Osteoblast (primary cell): ENCODE measurements at regions not wholly inside any gene's neighbourhood (a gene's known extent, or its start where the extent isn't known, plus 50 kb on each side); places are given as distances from the start of the nearest gene placed in this dataset.

Source experiments
- DNase-seq: peaks from one replicate; pipeline ENCODE4 v3.0.0; 2011; ENCODE audit warnings: low spot score, mixed read lengths; ENCODE audit not compliant: insufficient read length; ENCODE audit errors: missing footprints
- H2AFZ ChIP-seq: 2 replicates; pipeline ENCODE4 v1.6.0; 2011; ENCODE audit warnings: mild to moderate bottlenecking, low read length
- H3K27ac ChIP-seq: 2 replicates; pipeline ENCODE4 v1.5.1; 2011; ENCODE audit warnings: mild to moderate bottlenecking, low read depth, low read length, moderate library complexity
- H3K27me3 ChIP-seq: 2 replicates; pipeline ENCODE4 v1.6.0; 2012; ENCODE audit warnings: mild to moderate bottlenecking, control low read depth, inconsistent platforms, low read length, moderate library complexity; ENCODE audit not compliant: insufficient read depth
- H3K36me3 ChIP-seq: 2 replicates; pipeline ENCODE4 v1.5.1; 2011; ENCODE audit warnings: mild to moderate bottlenecking, low read length, control low read depth, moderate library complexity; ENCODE audit not compliant: insufficient read depth
- H3K4me1 ChIP-seq: 2 replicates; pipeline ENCODE4 v1.5.1; 2011; ENCODE audit warnings: mild to moderate bottlenecking, low read length, control low read depth, moderate library complexity; ENCODE audit not compliant: insufficient read depth
- H3K4me2 ChIP-seq: 2 replicates; pipeline ENCODE4 v1.6.0; 2011; ENCODE audit warnings: mild to moderate bottlenecking, low read length; ENCODE audit not compliant: insufficient read depth
- H3K4me3 ChIP-seq: fragments of 200-600 bp; sonication (generic); 3 replicates; pipeline ENCODE4 v1.5.1; 2012; ENCODE audit warnings: mild to moderate bottlenecking, low read length, inconsistent platforms; ENCODE audit not compliant: insufficient read depth
- H3K79me2 ChIP-seq: 2 replicates; pipeline ENCODE4 v1.6.0; 2012; ENCODE audit warnings: mild to moderate bottlenecking, low read length, control low read depth, inconsistent platforms; ENCODE audit not compliant: insufficient read depth
- H3K9me3 ChIP-seq: 2 replicates; pipeline ENCODE4 v1.5.1; 2011; ENCODE audit warnings: low read depth, low read length, control low read depth
- H4K20me1 ChIP-seq: 2 replicates; pipeline ENCODE4 v1.6.0; 2012; ENCODE audit warnings: mild to moderate bottlenecking, low read length, control low read depth; ENCODE audit not compliant: insufficient read depth
- CTCF ChIP-seq: IDR thresholded peaks from 2 replicates; pipeline ENCODE4 v1.5.1; 2011; ENCODE audit warnings: mild to moderate bottlenecking, low read depth, low read length, moderate library complexity; ENCODE audit errors: extremely low read depth

DNA sequence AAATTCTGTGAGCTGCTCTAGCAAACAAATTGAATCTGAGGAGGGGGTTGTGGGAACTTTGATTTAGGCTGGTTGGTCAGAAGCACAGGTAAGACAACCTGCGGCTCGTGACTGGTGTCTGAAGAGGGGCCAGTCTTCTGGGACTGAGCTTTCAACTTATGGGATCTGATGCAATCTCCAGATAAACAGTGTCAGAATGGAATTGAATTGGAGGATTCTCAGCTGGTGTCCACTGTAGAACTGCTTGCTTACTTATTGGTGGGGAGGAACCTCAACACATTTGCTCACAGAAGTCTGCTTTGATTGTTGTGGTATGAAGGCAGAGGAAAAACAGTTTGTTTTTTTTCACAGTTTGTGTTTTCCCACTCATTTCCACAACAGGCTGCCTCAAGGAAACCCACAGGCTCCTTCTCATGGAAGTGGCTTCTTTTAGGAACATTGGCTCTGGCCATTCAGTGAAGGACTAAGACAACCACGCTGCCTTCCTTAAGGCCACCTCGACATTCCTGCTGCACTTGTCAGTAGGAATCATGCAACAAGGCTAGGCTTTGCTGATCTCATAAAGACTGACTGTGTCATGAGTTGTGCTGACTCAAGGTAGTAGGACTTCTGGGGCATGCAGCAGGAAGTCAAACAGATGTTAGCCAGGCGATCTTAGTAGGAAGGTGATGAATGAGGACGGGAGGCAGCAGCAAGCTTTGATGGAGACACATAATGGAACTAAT is 104.7 kb downstream of the TSN start:
- H3K27ac ChIP-seq = no peak overlapping the region
- H3K4me1 ChIP-seq = peaks cover 4% of the 10 kb centered on the region
- H3K79me2 ChIP-seq = no peaks in the 10 kb centered on the region
- no peak for TF ChIP-seq CTCF
- no peaks in the 10 kb centered on the region for H3K36me3 ChIP-seq
- no peak overlapping the region for H3K4me3 ChIP-seq
- H3K9me3 ChIP-seq = no peaks in the 10 kb centered on the region
- no peaks in the 10 kb centered on the region for H4K20me1 ChIP-seq
- H2AFZ ChIP-seq = no peak overlapping the region
- no peak overlapping the region for H3K4me2 ChIP-seq
- DNase-seq = no peak
- H3K27me3 ChIP-seq = no peaks in the 10 kb centered on the region

DNA sequence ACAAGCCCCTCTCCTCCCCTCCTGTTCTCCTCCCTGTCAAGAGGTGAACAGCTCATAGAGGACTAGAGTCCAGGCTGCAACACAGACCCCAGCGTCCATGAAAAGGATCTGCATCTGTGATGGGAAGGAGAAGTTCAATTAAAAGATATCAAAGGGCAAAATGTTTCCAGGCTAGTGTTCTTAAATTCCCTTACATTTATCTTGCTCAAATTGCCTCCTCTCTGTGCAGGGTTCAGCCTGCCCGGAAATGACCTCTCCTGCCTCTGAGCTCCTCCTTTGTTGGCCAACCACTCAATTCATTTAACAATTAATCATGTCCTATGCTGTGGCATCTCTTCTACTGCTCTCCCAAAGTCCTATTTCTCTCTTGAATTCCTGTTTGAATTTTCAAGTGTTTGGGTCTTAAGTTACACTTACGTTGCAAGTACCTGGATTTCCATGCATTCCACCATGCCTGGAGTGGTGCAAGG is 105.3 kb downstream of the TSN start:
- H3K79me2 ChIP-seq = no peaks in the 10 kb centered on the region
- H3K4me3 ChIP-seq = no peak overlapping the region
- H4K20me1 ChIP-seq = no peaks in the 10 kb centered on the region
- no peak overlapping the region for H2AFZ ChIP-seq
- no peaks in the 10 kb centered on the region for H3K27me3 ChIP-seq
- DNase-seq = no peak
- H3K36me3 ChIP-seq = no peaks in the 10 kb centered on the region
- no peak overlapping the region for H3K27ac ChIP-seq
- no peak overlapping the region for H3K4me2 ChIP-seq
- TF ChIP-seq CTCF = no peak
- H3K4me1 ChIP-seq = peaks cover 4% of the 10 kb centered on the region
- H3K9me3 ChIP-seq = no peaks in the 10 kb centered on the region

GRCh38 chr2:121862286-121862685 is 106.8 kb downstream of the TSN start:
- TF ChIP-seq CTCF = no peak
- Histone ChIP-seq H3K27ac (no peak overlapping the region), H4K20me1 (no peaks in the 10 kb centered on the region), H3K27me3 (no peaks in the 10 kb centered on the region), H3K36me3 (no peaks in the 10 kb centered on the region), H3K4me3 (no peak overlapping the region), H3K79me2 (no peaks in the 10 kb centered on the region), H2AFZ (no peak overlapping the region), H3K4me2 (no peak overlapping the region), H3K4me1 (peaks cover 4% of the 10 kb centered on the region), H3K9me3 (no peaks in the 10 kb centered on the region)
- DNase-seq = no peak

- no peak for DNase-seq
- H3K36me3 ChIP-seq = no peaks in the 10 kb centered on the region
- no peak overlapping the region for H3K4me2 ChIP-seq
- H3K9me3 ChIP-seq = no peaks in the 10 kb centered on the region
- no peak overlapping the region for H2AFZ ChIP-seq
- H3K27me3 ChIP-seq = no peaks in the 10 kb centered on the region
- no peak for TF ChIP-seq CTCF
- H3K27ac ChIP-seq = no peak overlapping the region
- no peak overlapping the region for H3K4me3 ChIP-seq
- no peaks in the 10 kb centered on the region for H3K4me1 ChIP-seq
- no peaks in the 10 kb centered on the region for H4K20me1 ChIP-seq
- no peaks in the 10 kb centered on the region for H3K79me2 ChIP-seq
Measured at GRCh38 chr2:121865914-121866313, 110.5 kb downstream of the TSN start.
